ENCODE measurements at regions not wholly inside any gene's neighbourhood (a gene's known extent, or its start where the extent isn't known, plus 50 kb on each side); places are given as distances from the start of the nearest gene placed in this dataset.
"Not testable (repeated sequence)": the region's sequence is repeated elsewhere in the genome, so short reads cannot be mapped to it uniquely, and the experiment has no call there.

DNA sequence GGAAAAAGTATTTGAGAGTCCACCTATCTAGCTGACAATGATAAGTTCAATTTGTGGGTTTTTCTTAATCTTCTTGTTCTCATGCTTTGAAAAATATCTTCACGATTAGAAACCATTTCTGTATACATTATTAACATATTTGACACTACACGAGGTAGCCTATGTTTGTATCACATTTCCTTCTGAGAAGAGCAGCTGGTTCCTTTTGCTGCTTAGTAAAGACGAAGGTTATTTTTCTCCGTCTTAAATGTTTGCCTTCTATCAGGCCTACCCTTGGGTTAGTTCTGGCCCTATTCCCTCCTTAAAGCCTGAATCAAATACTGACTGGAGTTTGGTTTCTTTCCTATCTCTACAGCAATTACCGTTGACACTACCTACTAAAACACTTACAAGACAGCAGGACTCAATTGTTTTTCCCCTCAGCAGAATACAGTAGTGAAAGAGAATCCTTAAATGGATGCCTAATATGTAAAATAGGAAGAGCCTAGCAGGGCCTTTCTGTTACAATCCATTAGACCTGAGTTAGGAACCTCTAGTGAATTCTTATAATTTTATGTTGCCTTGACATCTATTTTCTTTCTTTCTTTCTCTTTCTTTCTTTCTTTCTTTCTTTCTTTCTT is 790.4 kb downstream of the EPHA4 start:
- no peak for DNase-seq (ENCODE audit: low spot score)

DNA sequence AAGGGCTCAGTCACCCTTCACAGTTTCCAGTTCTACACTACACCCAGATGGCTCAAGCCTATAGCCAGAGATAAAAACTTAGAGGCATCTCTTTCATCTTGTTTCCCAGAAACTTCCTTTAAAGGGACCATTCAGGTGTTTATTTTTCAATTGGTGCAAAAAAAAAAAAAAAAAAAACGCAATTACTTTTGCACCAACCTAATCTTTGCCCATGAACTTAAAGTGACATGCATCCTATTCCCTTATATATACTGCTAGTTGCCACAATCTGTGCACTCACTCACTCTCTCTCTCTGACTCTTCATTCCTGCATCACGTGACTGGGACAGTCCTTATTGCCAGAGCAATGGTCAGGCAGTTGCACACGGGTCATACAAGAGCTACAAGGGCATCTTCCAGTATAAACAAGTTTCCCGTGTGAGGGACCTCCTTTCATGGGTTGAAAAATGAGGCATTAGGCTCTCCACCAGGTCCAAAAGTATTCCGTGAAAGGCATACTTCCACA is 789.4 kb downstream of the EPHA4 start:
- no peak for DNase-seq (ENCODE audit: low spot score)

DNA sequence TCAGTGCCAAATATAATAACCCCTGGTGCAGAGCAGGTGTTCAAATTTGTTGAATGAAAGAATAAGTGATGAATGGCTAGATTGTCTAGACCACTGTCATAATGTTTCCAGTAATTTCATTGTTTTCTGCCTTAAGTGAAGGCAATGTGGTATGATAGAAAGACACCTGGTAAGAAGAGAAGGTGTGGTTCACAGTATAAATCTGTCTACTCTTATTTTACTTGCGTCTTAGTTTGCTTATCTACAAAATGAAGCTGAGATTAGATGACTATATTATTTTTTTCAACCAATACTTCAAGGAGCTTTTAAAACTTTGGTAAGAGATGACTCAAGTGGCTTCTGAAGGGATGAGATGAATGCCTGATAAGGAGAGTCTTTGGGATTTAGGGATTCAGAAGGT is 788.4 kb downstream of the EPHA4 start:
- DNase-seq (ENCODE audit: low spot score) = no peak

DNA sequence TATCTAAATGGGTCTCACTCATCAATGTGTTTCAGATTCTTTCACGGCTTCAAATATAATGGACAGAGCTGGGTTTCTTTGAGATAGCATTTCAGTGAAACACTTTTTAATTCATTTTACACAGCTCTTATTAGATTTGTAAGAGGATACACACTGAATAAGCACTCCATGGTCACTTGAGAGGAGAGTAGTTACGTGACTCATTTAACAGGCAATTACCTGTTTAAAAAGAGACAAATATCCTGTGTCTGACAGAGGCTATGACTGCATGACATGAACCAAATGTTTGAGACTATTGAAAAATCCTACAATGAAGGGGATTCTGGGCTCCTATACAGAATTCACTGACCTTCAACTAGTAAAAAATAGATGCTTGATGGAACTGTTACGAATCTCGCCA is 786.9 kb downstream of the EPHA4 start:
- no peak for DNase-seq (ENCODE audit: low spot score)

DNA sequence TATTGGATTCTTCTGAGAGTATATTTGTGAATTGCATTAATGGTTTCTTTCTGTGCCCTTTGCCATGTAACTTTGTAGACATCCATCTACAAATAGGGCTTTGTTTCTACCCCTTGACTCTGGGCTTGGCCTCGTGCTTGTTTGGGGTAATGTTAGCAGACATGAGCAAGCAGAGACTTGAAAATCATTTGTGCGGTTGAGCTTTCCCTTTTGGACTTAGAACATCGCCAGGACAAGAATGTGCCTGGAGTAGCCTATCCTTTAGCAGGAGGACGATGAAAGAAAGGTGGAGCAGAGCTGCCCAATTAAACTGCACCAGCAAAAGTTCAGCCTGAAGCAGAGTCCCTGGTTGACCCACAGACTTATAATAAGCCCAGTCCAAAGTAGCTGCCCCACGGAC is 785.9 kb downstream of the EPHA4 start:
- no peak for DNase-seq (ENCODE audit: low spot score)

DNA sequence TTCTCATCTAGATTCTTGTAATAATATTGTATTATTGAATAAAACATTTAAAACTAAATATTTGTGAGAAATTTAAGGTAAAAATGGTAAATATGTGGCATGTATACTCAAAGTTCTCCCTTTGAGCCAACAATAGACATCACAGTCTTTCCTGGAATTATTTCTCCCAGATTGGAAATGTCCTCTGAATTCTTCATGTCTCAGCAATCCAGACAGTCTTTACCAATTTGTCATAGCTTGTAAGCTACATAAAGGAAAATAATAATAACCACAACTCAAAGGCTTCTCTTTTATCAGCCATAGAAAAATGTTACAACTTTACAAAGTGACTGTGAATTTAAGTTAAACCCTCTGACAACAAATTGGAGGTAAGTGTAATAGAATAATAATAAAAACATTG is 784.9 kb downstream of the EPHA4 start:
- DNase-seq (ENCODE audit: low spot score) = no peak

DNA sequence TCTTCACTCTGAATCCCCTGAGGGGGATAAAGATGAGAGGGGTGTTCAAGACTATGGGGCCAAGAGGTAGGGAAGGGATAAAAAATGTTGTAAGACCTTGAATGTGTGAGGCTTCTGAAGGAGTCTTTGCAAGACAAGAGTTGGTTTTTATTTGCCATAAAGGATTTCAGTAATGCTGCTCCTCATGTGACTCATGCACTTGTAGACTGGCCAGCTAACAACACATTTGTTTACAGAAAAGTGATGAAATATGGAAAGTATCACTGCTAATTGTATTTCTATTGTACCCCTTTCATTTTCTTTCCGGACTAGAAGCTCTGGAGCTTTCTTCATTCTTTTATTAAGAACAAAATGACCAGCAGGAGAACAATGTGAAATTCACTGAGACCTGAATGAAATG is 782.1 kb downstream of the EPHA4 start:
- DNase-seq (ENCODE audit: low spot score) = no peak

DNA sequence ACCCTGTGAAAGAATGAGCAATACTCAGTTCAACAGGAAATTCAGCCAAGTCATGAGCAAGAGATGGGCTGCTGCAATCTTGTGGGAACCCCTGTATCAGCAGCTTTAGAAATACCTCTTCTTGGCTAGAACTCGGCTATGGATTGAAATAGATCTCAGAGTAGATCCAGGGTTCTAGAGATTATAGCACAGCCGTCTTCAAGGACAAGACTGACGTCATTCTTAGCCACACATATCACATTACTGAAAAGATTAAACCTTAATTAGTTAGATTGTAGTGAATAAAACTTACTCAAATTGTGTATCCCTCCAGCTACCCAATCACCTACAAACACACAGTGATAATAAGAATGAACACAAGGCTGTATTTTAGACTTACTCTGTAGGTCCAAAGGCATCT is 776.4 kb downstream of the EPHA4 start:
- DNase-seq (ENCODE audit: low spot score) = no peak

DNA sequence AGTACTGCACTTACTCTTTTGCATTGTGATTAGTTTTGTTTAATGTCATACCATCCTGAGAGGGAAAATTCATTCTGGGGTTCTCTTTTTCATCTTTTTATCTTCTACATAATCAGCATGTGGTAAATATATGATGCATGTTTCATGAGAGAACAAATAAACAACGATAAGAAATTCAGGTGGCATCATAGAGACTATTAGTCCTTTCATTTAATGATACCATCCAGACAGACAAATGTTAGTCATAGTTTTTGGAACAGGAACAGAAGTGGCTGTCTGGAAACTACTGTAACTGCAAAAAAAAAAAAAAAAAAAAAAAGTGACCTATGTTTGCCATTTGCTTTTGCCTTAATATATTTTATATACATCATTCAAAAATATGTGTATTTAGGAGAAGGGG is 761.0 kb downstream of the EPHA4 start:
- no peak for DNase-seq (ENCODE audit: low spot score)

DNA sequence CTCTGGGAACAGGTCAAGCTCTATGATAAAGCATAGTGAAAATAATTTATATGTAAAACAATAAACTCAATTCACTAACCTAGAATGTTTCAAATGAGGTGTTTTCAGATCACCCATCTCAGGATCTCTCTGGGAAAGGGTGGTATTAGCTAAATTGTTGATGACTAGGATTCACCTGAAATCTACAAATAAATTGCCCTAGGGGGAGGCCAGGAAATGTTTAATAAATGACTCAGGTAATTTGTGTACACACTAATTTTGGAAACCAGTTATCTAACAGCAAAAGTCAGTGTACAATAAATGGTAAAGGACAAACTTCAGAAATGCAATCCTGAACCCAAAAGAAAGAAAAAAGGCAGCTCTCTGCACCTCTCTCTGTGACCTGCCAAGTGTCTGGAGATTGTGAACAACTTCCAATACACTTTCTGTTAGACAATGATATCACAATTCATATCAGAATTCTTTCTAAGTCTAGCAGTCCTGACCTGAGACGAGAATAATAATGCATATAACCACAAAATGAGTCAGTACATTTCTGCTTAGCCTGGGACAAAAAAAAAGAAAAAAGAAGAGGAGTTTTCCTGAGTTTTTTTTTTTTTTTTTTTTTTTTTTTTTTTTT is 760.0 kb downstream of the EPHA4 start:
- no peak for DNase-seq (ENCODE audit: low spot score)

DNA sequence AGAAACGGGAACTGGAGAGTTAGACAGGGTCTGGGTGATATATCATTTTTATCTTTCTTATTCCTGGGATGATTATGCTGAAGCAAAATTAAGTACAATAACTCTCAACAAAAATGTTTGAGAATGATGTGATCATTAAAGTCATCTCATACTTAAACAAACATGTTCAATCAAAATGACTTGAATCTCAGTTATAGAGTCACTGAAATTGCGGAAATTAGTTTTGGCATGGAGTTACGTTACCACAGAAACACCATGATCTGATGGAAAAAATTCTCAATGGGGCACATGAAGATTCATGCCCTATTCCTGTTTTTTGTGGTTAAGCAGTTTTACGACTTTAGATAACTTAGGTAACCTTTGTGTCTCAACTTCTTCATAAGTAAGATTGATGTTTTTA is 757.7 kb downstream of the EPHA4 start:
- no peak for DNase-seq (ENCODE audit: low spot score)

DNA sequence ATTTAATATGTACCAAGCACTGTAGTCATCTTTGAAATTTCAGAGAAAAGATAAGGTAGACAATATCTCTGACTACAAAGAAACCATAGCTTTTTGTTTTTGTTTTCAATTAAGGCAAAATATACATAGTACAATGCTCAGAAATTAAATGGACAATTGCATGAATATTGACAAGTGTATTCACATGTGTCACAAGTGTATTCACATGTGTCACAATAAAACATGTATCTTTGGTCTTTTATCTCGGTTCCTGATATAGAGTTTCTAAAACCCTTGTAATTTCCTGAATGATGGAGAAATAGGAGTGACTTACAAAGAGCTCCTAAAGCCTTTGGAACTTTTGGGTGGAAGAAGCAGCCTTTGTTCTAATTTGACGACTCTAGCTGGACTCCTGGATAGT is 756.4 kb downstream of the EPHA4 start:
- no peak for DNase-seq (ENCODE audit: low spot score)

DNA sequence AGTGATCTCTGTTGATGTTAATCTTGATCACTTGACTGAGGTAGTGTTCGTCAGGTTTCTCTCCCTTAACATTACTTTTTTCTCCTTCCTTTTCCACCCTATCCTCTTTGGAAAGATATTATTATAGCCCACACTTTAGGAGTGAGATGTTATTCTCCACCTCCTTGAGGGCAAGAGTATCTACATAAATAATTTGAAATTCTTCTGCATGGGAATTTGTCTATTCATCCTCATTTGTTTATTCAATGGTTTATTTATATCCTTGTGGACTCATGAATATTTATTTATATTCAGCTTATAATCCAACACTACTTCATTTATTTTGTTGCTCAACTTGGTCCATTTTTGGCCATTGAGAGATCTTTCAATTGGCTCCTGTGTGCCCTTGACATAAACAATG is 750.4 kb downstream of the EPHA4 start:
- no peak for DNase-seq (ENCODE audit: low spot score)

DNA sequence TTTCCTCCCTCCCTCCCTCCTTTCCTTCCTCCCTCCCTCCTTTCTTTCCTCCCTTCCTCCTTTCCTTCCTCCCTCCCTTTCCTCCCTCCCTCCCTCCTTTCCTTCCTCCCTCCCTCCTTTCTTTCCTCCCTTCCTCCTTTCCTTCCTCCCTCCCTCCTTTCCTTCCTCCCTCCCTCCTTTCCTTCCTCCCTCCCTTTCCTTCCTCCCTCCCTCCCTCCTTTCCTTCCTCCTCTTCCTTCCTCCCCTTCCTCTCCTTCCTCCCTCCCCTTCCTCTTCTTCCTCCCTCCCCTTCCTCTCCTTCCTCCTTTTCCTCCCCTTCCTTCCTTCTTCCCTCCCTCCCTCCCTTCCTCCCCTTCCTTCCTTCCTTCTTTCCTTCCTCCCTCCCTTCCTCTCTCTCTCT is 748.5 kb downstream of the EPHA4 start:
- not testable (repeated sequence) for DNase-seq (ENCODE audit: low spot score)

DNA sequence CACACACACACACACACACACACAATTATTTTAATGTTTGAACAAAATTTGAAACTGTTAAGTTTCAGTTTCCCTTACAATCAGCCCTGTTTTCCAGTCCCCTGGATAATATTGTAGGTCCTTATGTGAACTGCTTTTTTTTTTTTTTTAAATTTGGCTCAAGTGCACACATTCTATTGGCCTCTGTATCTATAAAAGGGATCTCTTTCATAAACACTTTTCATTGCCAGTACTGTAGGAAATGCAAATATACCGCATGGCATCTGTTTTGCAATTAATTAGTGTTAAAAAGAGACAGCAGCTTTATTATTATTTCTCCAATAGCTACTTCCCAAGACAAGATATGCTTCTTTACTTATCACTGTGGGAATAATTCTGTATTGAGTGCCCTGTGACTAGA is 738.7 kb downstream of the EPHA4 start:
- no peak for DNase-seq (ENCODE audit: low spot score)

DNA sequence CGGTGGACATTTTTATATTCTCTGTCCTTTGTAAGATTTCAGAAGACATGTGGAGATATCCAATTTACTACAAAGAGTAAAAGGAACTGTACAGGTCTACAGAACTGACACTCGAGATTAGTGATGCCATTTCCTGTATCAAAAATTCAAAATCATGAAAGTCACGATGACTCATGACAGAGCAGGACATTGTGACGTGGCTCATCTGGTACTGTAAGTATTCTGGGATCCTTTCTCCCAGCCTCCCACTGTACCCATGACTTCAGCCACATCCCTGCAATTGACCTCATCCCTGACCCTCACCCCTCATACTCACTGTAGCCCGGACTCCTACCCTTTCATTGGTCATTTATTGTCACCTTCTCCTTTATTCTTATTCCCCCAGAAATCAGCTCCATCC is 736.5 kb downstream of the EPHA4 start:
- DNase-seq (ENCODE audit: low spot score) = no peak

DNA sequence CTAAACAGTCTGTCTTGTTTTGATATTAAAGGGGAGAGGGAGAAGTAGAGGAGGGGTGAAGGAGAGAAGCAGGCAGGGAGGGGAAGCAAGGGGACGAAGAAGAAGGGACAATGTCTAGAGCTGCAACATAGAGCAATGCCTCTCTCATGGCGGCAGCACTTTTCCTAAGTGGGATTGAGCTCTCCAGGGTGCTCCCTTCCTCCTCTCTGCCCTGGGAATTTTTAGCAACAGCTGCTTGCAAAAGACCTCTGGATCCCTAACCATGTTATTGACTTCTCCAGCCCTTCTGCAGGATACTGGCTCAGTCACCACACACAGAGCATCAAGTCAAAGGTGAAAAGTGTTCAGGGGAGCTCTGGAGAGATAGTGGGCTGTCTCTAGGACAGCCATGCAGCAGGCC is 734.9 kb downstream of the EPHA4 start:
- DNase-seq (ENCODE audit: low spot score) = no peak

DNA sequence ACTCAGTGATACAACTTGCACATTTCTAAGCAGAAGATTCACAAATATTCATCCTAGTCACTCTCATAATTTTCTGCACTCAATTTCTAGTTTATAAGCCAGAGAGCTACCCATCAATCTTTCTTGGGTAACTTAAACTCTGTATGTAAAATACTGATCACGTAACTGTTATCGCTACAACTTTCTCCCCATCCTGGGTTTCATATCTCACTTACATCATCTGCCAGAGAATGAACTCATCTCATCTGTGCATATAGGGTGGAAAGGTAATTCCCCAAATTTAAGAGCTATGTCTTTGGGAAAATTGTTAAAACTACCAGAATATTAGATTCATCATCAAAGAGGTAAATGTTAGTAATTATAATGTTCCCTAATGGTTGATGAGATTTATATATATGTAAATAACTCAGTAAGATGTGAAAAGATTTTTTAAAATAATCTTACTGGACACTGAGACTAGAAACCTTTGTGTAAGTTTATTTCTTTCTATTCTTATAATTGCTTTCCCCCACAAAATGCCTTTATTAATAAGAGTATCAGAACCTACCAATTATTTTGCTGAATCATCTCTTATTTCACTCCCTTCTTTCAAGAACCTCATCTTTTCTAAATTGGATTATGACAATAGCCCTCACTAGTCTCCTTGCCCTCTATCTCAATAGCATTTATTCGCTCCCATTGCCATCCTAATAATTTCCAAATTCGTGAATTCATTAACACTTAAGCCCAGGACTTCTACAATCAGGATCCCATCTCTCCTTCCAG is 729.0 kb downstream of the EPHA4 start:
- no peak for DNase-seq (ENCODE audit: low spot score)

DNA sequence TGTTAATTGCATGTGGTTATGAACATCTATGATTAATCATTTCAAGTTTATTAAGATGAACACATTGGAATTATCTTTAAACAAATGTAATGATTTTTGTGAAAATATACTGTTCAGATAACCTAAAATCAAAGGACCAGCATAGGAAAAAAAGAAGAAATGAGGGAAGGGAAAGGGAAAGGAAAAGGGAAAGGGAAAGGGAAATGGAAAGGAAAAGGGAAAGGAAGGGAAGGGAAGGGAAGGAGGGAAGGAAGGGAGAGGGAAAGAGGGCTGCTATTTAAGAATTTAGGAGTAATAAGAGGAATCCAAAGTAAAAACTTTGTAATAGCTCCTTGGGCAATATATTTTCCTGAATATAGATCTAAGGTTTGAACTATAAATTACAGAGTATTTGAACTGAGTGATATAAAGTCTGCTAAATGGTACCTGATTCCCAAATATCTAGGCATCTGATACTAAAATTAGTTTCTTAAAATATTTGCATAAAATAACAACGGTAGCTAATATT is 726.3 kb downstream of the EPHA4 start:
- DNase-seq (ENCODE audit: low spot score) = no peak

DNA sequence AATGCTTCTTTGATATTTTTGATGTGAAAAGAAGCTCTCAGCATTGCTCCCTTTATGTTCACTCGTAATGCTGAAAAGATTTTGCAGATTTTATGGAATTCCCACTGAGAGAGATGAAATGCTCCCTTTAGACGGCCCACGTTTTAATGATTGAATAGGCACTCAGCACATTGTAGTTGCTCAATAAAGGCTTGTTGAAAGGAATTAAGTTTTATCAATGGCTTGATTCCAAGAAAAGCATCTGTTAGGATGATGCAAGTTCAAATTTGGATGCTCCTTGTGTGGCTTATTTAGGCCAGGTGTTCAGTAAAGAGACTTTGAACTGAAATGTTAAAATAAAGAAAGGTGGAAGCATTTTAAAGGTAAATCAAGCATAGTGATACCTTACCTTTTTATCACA is 725.1 kb downstream of the EPHA4 start:
- no peak for DNase-seq (ENCODE audit: low spot score)

DNA sequence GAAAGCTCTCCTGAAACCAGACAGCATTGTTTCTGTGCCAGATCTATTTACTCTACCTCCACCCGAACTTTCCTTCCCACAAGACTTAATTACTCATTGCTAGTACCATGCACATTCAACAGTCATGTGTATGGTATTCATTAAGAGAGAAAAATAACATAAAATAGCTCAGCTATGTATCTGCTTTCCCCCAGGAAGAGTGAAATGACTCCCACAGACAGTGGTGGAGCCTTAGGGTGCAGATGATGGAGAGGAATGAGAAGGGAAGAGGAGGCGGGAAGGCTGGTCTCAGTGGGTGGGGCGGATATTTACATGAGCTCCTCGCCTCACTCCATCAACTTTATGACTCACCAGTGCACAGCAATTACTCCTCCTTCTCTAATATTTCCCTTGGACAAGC is 724.5 kb downstream of the EPHA4 start:
- no peak for DNase-seq (ENCODE audit: low spot score)

DNA sequence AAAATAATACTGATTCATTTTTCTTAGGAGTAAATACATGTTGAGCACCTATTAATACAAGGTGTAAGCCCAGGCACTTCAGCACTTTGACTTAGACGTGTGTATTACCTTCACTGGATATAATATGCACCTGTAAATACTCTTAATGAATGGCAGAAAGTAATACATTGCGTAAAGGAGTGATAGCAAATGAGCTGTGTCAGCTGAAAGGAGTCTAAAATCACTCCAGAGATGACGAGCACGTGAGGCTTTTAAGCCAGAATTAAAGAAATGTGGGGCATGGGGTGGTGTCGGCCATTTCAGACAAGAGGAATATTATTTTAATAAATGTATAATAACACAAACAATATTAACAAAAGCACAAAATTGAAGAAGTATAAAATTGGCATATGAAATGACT is 722.7 kb downstream of the EPHA4 start:
- no peak for DNase-seq (ENCODE audit: low spot score)

DNA sequence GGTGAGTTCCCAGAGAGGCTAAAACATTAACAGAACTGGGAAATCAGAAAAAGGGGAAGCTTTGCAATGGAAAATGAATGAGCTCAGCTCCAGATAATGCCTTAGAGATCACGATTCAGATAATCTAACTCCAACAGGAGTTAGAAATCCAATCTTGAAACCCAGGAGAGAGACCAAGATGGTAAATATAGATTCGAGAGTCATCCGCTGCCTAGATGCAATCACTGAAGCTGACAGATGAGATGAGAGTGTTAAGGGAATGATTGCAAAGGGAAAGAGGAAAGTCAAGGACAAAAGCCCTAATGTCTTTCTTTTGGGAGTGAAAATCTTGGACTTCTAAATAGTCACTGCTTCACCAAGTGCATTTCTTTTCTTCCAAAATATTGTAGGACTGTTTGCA is 722.0 kb downstream of the EPHA4 start:
- DNase-seq (ENCODE audit: low spot score) = no peak

Measured in putamen (tissue), 1 donor.